Loucy (cell line): ENCODE measurements at regions not wholly inside any gene's neighbourhood (a gene's known extent, or its start where the extent isn't known, plus 50 kb on each side); places are given as distances from the start of the nearest gene placed in this dataset.

Experiments used
- CTCF ChIP-seq: fragments of 200-600 bp; sonication (generic); conservative IDR thresholded peaks from 2 replicates; pipeline ENCODE4 v1.5.1; 2014; ENCODE audit warnings: mild to moderate bottlenecking, antibody characterized with exemption, low read length
- EZH2phosphoT487 ChIP-seq: fragments of 200-600 bp; IDR thresholded peaks from 2 replicates; pipeline ENCODE4 v1.6.1; 2018; ENCODE audit warnings: antibody characterized with exemption, mild to moderate bottlenecking, moderate library complexity, borderline replicate concordance

GRCh38 chr2:136291871-136292270, 173.9 kb upstream of the CXCR4 start:
- TF ChIP-seq CTCF, result no peak
- no peak for TF ChIP-seq EZH2phosphoT487
